NCI-H345 treated with DMSO at 0.1 percent for 48 hours (cell line): ENCODE measurements at regions not wholly inside any gene's neighbourhood (a gene's known extent, or its start where the extent isn't known, plus 50 kb on each side); places are given as distances from the start of the nearest gene placed in this dataset.

Source experiments
- DNase-seq: peaks from one replicate; lab custom pipeline; 2025; ENCODE audit not compliant: unreplicated experiment; lab: John Stamatoyannopoulos, UW

- DNase-seq: no peak
Measured at GRCh38 chr3:109897734-109898133, 560.4 kb upstream of the DPPA4 start.

GRCh38 chr3:109899925-109900324 is 562.6 kb upstream of the DPPA4 start:
- no peak for DNase-seq

GRCh38 chr3:109900783-109901182 is 563.4 kb upstream of the DPPA4 start:
- DNase-seq: no peak

GRCh38 chr3:109902549-109902948 is 565.2 kb upstream of the DPPA4 start:
- no peak for DNase-seq

- DNase-seq: no peak
Measured at GRCh38 chr3:109903100-109903499, 565.8 kb upstream of the DPPA4 start.

- no peak for DNase-seq
Measured at GRCh38 chr3:109910772-109911171, 573.4 kb upstream of the DPPA4 start.

GRCh38 chr3:109918740-109919139 is 581.4 kb upstream of the DPPA4 start:
- no peak for DNase-seq

GRCh38 chr3:109920749-109921148 is 583.4 kb upstream of the DPPA4 start:
- DNase-seq: no peak

GRCh38 chr3:109921509-109921908 is 584.2 kb upstream of the DPPA4 start:
- no peak for DNase-seq

- no peak for DNase-seq
Measured at GRCh38 chr3:109922856-109923255, 585.5 kb upstream of the DPPA4 start.

GRCh38 chr3:109923431-109923830 is 586.1 kb upstream of the DPPA4 start:
- DNase-seq: no peak

- DNase-seq: no peak
Measured at GRCh38 chr3:109924196-109924595, 586.9 kb upstream of the DPPA4 start.

GRCh38 chr3:109926376-109926775 is 589.0 kb upstream of the DPPA4 start:
- DNase-seq: no peak

- no peak for DNase-seq
Measured at GRCh38 chr3:109927161-109927560, 589.8 kb upstream of the DPPA4 start.

- DNase-seq: no peak
Measured at GRCh38 chr3:109927726-109928125, 590.4 kb upstream of the DPPA4 start.

- no peak for DNase-seq
Measured at GRCh38 chr3:109930582-109930981, 593.2 kb upstream of the DPPA4 start.

GRCh38 chr3:109933576-109933975 is 596.2 kb upstream of the DPPA4 start:
- no peak for DNase-seq

GRCh38 chr3:109939817-109940216 is 602.5 kb upstream of the DPPA4 start:
- DNase-seq: no peak

- DNase-seq: no peak
Measured at GRCh38 chr3:109943181-109943580, 605.8 kb upstream of the DPPA4 start.

- DNase-seq: no peak
Measured at GRCh38 chr3:109944836-109945235, 607.5 kb upstream of the DPPA4 start.

GRCh38 chr3:109952924-109953323 is 615.6 kb upstream of the DPPA4 start:
- no peak for DNase-seq

GRCh38 chr3:109963831-109964230 is 626.5 kb upstream of the DPPA4 start:
- DNase-seq: no peak

- DNase-seq: no peak
Measured at GRCh38 chr3:109973733-109974132, 636.4 kb upstream of the DPPA4 start.

GRCh38 chr3:109977897-109978296 is 640.6 kb upstream of the DPPA4 start:
- DNase-seq: no peak
